D341Med (cell line): ENCODE measurements at regions not wholly inside any gene's neighbourhood (a gene's known extent, or its start where the extent isn't known, plus 50 kb on each side); places are given as distances from the start of the nearest gene placed in this dataset.

Experiments used
- DNase-seq: peaks from one replicate; pipeline ENCODE4 v3.0.0; 2012; ENCODE audit warnings: low spot score

DNA sequence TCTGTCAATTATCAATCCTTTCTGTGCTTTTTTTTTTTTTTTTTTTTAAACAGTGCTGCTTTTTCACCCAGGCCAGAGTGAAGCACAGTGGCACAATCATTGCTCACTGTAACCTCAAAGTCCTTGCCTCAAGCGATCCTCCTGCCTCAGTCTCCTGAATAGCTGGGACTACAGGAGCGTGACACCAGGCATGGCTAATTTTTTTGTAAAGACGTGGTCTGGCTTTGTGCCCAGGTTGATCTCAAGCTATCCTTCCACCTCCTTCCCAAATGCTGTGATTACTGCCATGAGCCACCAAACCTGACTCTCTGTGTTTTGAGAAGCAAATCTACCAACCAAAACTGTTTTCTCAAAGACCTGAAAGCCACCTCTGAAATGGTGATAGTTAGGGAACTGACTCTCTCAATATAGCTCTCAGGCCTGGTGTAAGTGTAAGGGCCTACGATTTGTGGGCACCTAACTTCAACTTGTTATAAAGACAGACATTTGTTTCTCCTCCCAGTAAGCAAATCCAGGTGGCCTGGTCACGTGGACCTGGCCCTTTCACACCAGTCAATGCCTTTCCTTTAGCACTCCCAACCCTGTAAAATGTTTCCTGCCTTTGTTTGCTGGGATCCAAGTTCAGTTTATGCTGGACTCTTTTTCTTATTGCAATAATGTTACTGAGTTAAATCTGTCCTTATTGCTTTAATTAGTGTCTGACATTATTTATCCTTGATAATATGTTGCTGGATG is 2015.9 kb downstream of the PCDH7 start:
- DNase-seq = no peak

DNA sequence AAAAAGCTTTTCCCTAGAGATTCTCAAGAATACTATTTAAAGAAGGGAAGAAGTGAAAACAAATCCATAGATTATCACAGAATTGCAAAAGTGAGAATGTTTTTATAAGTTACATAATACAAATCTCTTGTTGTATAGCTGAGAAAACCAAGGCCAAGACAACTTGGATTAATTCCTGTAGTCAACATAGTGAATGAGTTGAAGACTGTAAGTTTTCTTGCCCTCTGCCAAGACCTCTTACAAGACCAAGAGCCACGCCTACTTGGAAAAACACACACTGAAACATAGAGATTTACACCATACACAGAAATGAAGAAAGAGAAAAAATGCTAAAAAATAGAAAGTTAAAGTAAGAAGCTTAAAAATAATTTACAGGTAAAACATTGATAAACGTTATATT is 2024.0 kb downstream of the PCDH7 start:
- DNase-seq = no peak

DNA sequence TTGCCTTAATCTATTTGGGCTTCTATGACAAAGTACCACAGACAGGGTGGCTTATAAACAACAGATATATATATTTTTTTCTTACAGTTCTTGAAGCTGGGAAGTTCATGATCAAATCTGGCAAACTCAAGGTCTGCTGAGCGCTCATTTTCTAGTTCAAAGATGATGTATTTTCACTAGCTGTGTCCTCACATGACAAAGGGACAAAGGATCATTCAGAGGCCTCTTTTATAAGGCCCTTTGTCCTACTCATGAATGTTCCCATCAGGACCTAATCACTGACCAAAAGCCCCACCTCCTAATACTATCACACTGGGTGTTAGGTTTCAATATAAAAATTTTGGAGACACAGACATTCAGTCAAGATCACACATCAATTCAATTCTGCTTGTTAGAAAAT is 2025.2 kb downstream of the PCDH7 start:
- DNase-seq = no peak

DNA sequence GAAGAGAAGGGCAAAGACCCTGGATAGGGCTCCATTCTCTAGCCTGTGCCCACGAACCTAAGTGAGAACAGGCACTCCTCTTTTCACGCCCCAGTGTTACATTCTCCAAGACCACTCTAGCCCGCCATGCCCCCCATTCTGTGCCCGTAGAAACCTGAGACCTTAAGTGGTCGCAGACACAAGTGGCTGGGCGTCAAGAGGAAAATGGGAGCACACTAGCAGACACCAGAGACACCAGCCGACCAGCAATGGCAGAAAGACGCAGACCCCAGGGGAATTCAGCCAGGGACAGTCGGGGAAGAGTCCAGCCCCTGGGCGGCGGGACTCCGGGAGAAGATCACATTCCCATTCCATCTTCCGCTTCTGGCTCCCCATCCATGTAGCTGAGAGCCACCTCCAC is 2027.9 kb downstream of the PCDH7 start:
- no peak for DNase-seq

DNA sequence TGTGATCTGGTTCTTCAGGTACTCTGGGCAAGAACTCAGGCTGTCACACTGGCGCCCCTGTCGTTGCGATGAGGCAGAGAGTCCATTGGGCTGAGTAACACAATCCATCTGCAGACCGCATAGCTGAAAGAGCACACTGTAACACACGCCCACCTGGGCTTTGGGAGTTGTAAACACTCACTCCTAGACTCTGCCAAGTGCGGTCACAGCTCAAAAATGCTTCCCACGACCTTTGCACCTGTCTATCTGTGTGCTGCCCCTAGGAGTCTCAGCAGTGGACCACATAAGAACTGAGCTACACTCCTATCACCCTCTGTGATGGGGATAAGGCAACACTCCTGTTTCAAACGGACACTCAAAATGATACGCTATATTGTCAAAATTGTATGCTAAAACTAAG is 2028.3 kb downstream of the PCDH7 start:
- DNase-seq = no peak

DNA sequence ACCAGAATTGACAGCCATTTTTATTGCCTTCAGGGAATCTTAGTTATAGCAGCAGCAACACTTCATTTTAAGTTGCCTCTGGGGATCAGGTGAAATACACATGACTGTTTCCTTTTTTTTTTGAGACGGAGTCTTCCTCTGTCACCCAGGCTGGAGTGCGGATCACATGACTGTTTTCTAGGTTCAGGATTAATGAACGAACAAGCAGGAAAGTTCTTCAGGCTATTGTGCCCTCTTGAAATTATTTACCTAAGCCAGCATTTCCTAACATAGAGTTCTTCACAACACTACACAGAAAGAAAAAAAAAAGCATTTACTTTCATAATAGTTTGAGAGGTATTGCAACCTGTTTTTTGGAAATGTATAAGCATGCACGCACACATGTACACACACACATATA is 2032.8 kb downstream of the PCDH7 start:
- DNase-seq = no peak

DNA sequence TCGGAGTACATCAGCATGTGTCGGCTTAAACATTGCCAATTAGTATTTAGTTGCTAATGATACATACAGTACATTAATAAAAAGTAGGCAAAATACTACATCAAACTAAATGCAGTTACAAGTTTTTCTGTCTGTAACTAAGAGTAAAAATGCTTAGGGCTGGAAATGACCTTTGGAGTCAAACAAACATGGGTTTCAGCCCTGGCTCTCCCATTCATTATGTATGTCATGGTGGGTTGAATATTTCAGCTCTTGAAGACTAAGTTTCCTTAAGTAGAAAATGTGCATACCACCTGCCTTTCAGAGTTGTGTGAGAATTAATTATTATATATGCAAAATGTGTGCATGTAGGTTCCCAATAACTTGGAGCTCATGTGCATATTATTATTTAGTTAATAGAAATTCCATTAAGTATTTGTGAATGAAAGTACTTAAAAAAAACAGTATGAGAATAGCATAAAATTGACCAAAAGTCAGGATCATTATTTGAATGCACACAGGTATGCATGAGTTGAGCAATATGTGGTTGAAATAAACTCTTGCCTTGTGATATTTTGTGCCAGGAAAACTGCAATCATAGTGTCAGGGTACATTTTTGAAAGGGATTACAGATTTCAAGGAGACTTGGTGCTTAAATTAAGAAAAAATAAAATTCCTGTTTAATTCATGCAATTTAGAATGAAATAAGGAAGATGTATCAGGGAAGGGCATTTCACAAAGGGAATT is 2048.7 kb downstream of the PCDH7 start:
- DNase-seq = no peak

DNA sequence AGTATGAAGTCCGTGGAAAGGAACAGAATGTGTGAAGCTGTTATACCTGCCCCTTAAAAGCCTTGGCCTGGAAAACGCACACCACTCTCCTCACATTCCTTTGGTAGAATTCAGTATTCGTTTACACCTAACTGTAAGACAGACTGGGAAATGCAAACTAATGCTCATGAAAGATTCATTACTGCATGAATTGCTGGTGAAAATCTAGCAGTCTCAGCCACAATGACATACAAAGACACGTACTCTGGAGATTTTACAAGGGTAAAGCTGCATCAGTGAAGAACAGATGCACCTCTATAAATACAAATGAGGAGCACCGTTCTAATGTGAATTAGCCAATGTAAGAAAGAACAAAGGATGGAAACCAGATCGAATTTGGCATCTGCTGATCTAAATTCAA is 2051.3 kb downstream of the PCDH7 start:
- no peak for DNase-seq

DNA sequence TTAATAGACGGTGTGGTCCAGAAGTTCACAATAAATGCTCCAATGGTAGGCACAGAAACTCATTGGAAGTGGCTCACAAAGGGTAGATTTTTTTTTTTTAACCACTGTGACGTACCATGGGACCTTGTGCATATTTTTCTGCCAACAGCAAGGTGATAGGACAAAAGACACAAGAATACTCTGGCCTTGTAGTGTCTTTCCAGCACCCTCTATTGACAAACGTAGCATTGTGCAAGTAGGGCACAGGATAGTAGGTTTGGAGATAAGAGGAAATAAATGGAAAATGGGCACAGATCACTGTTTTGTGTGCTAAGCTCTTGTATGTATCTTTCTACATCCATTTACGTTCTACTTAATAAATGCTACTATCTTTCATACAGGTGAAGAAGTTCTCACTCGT is 2054.9 kb downstream of the PCDH7 start:
- peak; percentile 43 for DNase-seq

DNA sequence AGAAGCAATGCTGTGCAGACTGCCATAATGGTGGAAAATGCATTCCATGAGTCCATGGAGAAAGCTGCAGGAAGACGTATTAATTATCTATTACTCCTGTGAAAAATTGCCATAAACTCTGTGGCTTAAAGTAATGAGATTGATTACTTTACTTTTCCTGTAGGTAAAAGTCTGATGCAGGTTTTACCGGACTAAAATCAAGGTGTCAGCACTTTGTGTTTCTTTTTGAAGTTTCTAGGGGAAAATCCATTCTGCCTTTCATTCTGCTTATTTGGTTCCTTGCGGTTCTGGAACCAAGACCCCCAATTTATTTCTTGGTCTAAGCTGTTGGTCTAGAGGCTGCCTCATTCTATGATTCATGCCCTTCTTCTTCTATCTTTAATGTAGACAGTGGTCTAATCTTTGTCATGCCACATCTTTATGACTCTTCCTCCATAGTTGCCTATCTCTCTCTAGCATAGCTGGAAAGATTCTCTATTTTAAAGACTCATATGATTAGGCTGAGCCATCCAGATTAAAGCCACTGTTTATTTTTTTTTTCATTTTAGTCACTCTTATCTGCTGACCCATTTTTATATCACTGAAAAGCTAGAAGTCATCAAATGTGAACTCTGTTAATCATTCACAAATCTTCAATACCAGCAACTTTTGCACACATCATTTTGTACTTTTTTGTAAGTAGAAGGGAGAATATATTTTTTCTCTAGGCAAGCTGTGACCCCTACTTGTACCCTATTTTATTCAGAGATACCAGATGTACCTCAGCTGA is 2056.4 kb downstream of the PCDH7 start:
- DNase-seq = no peak

DNA sequence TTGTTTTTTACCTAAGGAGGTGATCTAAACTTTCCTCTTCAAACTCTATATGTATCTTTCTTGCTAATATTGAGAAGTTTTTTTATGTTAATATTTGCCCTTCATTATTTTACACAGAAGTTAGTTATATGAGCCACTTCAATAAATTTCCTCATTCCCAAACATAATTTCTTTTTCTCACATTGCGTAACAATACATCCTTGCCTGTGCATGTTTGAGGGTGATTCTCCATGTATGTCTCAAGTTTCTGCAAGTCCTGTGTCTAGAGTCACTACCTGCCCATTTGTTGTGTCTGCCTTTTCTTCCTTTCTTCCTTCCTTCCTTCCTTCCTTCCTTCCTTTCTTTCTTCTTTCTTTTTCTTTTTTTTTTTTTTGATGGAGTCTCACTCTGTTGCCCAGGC is 2057.9 kb downstream of the PCDH7 start:
- DNase-seq = no peak

DNA sequence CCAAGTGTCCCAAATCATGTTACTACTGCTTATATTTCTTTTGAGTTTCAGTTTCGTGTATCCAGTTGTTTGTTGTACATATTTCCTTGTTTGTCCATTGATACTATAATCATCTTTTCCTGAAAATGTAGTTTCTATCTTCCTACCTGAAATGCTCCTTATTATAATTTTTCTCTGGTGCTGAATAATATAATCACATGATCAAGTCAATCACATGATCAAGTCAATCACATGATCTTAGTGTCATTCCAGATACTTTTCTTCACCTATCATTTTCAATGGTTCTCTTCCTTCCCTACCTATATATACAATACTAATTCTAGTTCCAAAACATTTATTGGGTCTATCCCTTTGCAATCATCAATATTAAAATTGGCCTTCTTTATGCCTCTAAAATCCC is 2058.8 kb downstream of the PCDH7 start:
- no peak for DNase-seq

DNA sequence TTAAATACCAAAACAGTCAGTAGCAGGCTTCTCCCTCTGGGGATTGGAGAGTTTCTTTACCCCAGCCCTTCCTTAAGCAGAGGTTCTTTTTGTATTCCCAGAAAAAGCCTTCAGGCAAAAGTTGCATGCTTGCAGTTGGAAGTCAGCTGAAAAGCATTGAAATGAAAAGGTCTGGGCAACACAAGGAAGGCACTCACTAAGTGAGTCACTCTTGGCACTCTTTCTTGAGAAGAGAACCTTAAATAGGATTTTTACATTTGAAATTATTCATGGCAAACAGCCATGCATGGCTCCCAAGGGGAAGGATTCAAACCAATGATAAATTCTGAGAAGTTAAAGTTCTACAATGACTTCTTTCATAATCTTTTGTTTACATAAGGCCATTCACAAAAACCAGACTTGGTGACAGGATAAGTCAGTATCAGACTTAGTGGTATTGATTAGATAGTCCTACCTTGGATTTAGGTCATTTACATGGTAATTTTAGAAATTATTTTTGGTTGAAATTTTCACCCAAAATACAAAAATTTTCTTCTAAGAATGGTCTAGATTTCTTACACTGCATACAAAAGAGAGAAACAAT is 2068.9 kb downstream of the PCDH7 start:
- DNase-seq = no peak

DNA sequence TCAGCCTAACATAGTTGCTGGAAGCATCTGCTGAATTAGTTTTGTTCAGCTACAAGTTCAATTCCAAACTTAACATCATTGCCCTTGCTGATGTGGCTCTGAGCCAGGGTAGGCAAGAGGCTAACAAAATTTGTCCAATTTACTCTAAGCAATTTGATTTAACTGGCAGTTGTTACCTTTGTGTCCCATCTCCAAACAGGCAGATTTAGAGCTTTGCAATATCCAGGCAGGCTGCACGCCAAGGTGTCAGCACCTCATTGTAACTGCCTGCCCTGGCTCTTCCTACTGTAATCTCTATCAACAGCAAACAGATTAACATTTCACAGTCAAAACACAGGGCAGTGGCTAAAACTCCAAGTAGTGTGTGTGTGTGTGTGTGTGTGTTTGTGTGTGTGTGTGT is 2070.6 kb downstream of the PCDH7 start:
- peak; percentile 41 for DNase-seq

DNA sequence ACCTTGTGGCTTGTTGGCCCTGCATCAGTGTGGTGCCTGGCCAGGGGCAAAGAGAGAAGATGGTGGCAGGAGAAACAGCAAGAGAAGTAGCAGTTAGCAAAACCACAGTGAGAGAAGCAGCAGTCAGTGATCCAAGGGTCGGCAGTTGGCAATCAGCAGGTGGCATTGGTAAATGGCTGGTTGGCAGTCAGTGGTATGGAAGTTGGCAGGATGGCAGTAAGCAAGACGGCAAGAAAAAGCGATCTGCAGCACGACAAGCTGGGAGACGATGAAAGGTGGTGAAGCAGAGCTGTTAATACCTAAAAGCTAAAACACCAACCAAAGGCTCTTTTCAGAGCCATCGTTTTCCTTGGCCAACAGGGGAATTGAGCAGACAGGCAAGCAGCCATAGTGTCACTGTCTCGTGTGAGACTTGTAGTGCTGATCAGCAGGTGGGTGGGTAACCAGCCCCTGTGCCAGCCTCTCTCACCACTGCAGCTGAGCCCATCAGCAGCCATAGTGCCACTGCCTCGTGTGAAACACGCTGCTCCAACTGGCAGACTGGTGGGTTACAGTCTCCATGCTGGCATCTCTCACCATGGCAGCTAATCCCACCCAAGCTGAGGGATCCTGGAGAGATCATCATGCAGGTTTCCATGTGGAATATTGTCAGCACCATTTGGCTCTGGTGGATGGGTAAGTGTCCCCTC is 2078.4 kb downstream of the PCDH7 start:
- no peak for DNase-seq

DNA sequence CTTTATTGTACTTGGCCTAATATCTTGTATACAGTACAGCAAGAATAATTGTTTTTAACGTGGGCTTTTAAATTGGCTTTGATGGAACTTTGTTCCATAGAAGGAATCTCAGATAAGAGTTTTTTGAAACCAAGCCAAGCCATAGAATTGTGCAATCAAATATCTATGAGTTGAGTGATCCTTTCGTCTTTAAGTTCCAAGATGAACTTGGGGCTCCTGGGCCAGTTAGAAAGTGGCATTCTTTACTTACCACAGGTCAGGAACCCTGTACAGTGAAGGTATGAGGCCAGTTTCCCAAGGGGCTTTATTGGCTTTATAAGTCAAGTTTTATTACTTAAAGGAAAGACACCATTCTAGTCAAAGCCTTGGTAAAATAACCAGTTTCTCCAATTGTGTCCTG is 2104.2 kb downstream of the PCDH7 start:
- DNase-seq = no peak

DNA sequence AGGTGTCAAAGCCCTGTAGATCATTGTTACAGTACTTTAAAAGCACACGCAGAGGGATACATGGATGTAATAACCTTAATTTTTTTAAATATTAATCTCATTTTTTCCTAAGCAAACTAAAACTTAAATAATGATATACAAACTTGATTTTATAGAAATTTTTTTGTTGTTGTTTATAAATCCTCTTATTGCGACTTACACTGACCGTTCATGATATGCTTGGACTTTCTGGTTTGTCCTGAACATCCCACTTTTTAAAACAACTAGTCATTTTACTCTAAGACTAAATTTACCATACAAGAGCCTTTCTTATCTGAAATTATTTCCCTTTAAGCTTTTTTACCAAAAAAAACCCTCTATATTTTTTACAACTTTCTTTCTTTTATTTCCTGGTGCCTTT is 2106.0 kb downstream of the PCDH7 start:
- no peak for DNase-seq

DNA sequence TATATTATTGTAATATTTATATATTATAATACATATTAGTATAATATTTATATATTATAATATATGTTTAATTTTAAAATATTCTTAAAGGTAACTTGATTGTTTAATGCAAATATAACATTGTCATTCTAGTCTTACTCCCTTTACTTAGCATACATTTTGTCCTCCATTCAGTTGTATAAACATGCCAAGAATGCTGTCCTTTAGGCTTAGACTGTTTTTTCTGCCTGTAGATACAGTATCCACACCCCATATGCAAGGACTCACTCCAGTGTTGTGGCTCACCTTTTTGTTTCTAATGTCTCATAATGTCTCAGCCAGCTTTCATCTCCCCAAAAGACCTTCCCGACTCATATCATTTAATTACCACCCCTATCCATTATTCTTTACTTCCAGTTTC is 2110.0 kb downstream of the PCDH7 start:
- DNase-seq = no peak

DNA sequence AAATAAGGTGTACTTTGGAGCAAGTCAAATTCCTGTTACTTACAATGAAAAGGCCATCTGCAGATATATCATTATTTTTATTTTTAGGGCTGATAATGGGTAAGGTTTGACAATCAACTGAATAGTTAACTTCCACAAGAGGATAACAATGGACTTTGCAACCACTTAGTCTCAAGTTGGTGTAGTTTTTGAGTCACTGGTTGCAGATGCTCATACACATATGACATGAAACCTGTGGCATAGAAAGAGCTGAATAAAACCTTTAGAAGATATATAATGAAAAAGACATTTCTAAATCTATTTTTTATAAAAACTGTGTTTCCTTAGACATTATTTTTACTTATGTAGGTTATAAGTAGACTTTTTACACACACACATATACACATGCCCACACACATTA is 2110.9 kb downstream of the PCDH7 start:
- no peak for DNase-seq

DNA sequence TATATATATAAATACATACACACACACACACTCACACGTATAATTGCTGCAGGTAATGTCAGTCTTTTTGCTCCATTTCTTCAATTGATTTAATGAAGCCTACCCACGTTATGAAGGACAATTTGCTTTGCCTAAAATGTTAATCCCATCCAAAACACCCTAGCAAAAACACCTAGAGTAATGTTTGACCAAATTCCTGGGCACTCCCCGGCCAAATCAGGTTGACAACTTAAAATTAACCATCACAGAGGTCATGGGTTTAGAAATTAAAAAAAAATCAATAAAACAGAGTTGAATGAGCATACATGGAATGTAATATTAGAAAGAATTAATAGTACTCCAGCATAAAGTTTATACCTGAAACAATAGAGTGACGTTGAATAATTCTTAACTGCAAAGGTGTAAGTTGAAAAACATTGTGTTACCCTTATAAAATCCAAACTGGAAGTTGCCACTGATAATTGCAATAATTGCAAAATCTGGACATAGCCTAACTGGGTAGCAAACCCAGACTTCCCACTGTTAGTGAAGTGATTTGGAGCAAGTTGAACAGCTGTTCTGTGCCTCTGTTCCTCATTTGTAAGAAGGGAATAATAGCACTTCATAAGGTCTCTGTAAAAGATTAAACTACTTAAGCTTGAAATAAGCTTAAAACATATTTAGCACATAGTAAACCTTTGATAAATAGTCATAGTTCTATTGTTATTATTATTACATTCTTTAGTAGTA is 2120.5 kb downstream of the PCDH7 start:
- no peak for DNase-seq

DNA sequence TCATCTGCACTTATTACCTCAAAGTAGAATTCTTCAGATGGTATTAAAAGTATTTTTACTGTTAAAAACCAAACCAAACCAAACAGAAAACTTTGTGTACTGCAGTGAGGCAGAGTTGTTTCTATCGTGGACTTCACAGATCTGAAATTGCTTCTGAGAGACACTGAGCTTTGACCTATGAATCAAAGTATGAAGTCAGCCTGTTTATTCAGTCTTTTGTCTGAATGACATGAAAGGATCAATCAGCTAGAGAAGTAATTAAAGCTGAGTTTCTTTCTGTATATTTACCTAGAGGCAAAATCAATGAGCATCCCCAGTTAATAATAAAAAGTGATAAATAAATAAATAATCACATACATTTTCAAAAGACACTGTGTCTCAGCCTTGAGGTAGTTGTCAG is 2121.0 kb downstream of the PCDH7 start:
- DNase-seq = no peak

DNA sequence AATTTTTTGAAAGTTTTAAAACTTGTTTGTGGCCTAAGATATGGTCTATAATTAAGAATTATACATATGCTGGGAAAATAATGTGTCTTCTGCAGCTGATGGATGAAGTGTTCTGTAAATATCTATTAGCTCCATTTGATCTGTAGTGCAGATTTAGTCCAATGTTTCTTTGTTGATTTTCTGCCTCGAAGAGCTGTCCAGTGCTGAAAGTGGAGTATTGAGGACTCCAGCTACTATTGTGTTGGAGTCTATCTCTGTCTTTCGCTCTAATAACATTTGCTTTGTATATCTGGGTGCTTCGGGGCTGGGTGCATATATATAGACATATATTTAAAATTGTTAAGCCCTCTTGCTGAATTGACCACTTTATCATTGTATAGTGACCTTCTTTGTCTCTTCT is 2127.3 kb downstream of the PCDH7 start:
- DNase-seq = no peak
